Common myeloid progenitor, CD34-positive (primary cell): ENCODE measurements at regions not wholly inside any gene's neighbourhood (a gene's known extent, or its start where the extent isn't known, plus 50 kb on each side); places are given as distances from the start of the nearest gene placed in this dataset.
"Not testable (repeated sequence)": the region's sequence is repeated elsewhere in the genome, so short reads cannot be mapped to it uniquely, and the experiment has no call there.

Experiments
- CTCF ChIA-PET: fragments of 350-600 bp; sonication (Branson Sonifier 250); formaldehyde crosslinking; loops from one replicate; lab custom pipeline; 2021; ENCODE audit warnings: antibody characterized with exemption; lab: Charles Lee
- POLR2A ChIA-PET: fragments of 350-600 bp; sonication (Branson Sonifier 250); formaldehyde crosslinking; loops from one replicate; lab custom pipeline; 2021; ENCODE audit warnings: antibody characterized with exemption; lab: Charles Lee
- DNase-seq, 3 donors: peaks; one replicate each; pipeline versions ENCODE4 v3.0.0 to v3.0.0-alpha.2; 2013
- H3K27ac ChIP-seq, 2 experiments: 1 replicate in 1 of 2; 2 replicates in 1 of 2; pipeline ENCODE4 v1.7.0; 2013; ENCODE audit warnings: inconsistent platforms in 2 of 2, low read length in 2 of 2, mild to moderate bottlenecking in 2 of 2, low read depth in 1 of 2, moderate library complexity in 1 of 2; ENCODE audit not compliant: severe bottlenecking in 2 of 2, insufficient read depth in 1 of 2, poor library complexity in 1 of 2
- H3K27me3 ChIP-seq, 5 experiments: replicated peaks in 2 of 5; 1 replicate in 3 of 5; 2 replicates in 2 of 5; pipeline versions ENCODE4 v1.6.1 to v1.7.0; 2013; ENCODE audit warnings: low read length in 4 of 5, mild to moderate bottlenecking in 2 of 5, moderate library complexity in 2 of 5, inconsistent platforms in 1 of 5; ENCODE audit not compliant: insufficient read depth in 5 of 5, control insufficient read depth in 4 of 5
- H3K36me3 ChIP-seq, 4 experiments: 1 replicate in 2 of 4; 2 replicates in 2 of 4; pipeline versions ENCODE4 v1.6.1 to v1.7.0; 2013; ENCODE audit warnings: low read length in 3 of 4, control low read depth in 1 of 4, mild to moderate bottlenecking in 1 of 4; ENCODE audit not compliant: control insufficient read depth in 4 of 4, insufficient read depth in 4 of 4
- H3K4me1 ChIP-seq, 4 experiments: 1 replicate in 3 of 4; 2 replicates in 1 of 4; pipeline versions ENCODE4 v1.6.1 to v1.7.1; 2013; ENCODE audit warnings: low read length in 3 of 4, mild to moderate bottlenecking in 3 of 4, control low read depth in 1 of 4, inconsistent platforms in 1 of 4, moderate library complexity in 1 of 4; ENCODE audit not compliant: control insufficient read depth in 4 of 4, insufficient read depth in 4 of 4; ENCODE audit errors: control extremely low read depth in 1 of 4
- H3K4me3 ChIP-seq, 7 experiments: 1 replicate in 4 of 7; 2 replicates in 3 of 7; pipeline versions ENCODE4 v1.5.1 to v1.7.0; 2013; ENCODE audit warnings: mild to moderate bottlenecking in 7 of 7, low read length in 6 of 7, moderate library complexity in 6 of 7, inconsistent platforms in 2 of 7, low read depth in 2 of 7, control low read depth in 1 of 7; ENCODE audit not compliant: insufficient read depth in 4 of 7, control insufficient read depth in 1 of 7; ENCODE audit errors: extremely low read depth in 1 of 7
- H3K9me3 ChIP-seq, 5 experiments: 1 replicate in 4 of 5; 2 replicates in 1 of 5; pipeline versions ENCODE4 v1.6.1 to v1.7.1; 2013; ENCODE audit warnings: low read length in 4 of 5, mild to moderate bottlenecking in 2 of 5, inconsistent platforms in 1 of 5, low read depth in 1 of 5, moderate library complexity in 1 of 5; ENCODE audit not compliant: control insufficient read depth in 4 of 5, insufficient read depth in 2 of 5; ENCODE audit errors: control extremely low read depth in 1 of 5
- WGBS: methylation state at CpG from one replicate; pipeline ENCODE4 v1.1.5; 2013; ENCODE audit not compliant: insufficient coverage; 5-methylcytosine and 5-hydroxymethylcytosine counted together

- ChIA-PET CTCF (no interaction called here), POLR2A (no interaction called here)
- WGBS, result 94% methylated on average over 2 of the region's 2 CpGs
- H3K4me3 ChIP-seq, result no peak overlapping the region
- no peaks in the 10 kb centered on the region for H3K36me3 ChIP-seq
- DNase-seq, result no peak
- H3K4me1 ChIP-seq, result no peaks in the 10 kb centered on the region
- H3K9me3 ChIP-seq, result peaks cover 0 to 2% (median 0%) of the 10 kb centered on the region in 5 experiments
- H3K27ac ChIP-seq, result no peak overlapping the region
- H3K27me3 ChIP-seq, result no peaks in the 10 kb centered on the region
Measured at GRCh38 chr5:118293378-118293777, 695.0 kb downstream of the DTWD2 start.

DNA sequence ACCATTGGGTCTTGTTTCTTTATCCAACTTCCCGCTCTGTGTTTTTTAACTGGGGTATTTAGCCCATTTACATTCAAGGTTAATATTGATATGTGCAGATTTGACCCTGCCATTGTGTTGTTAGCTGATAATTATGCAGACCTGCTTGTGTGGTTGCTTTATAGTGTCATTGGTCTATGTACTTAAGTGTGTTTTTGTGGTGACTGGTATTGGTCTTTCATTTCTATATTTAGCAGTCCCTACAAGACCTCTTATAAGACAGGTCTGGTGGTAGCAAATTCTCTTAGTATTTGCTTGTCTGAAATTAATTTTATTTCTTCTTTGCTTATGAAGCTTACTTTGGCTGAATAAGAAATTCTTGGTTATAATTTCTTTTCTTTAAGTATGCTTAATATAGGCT lies 698.1 kb downstream of the DTWD2 start:
- Histone ChIP-seq H3K27ac (no peak overlapping the region), H3K36me3 (no peaks in the 10 kb centered on the region), H3K27me3 (no peaks in the 10 kb centered on the region), H3K4me3 (no peak overlapping the region), H3K9me3 (peaks cover 0 to 2% (median 0%) of the 10 kb centered on the region in 5 experiments), H3K4me1 (no peaks in the 10 kb centered on the region)
- no CpG with 5 or more reads among the region's 1 CpG for WGBS
- POLR2A ChIA-PET, result no interaction called here
- CTCF ChIA-PET, result no interaction called here
- DNase-seq, result no peak

DNA sequence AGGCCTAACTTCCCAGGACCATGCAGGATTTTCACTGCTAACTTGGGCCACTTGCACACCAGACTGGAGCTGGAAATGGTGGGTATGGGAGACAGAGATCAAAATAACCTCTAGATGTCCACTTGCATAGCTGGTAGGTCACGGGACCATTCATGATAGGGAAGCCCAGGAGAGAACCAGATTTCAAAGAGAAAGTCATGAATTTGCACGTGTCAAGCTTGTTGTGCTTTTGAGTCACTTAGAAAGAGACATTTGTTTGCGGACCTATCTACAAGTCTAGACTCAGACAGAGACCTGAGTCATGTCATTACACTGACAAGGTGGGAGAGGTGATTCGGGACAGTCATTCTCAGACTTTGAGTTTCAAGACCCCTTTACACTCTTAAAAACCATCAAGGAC lies 704.1 kb downstream of the DTWD2 start:
- H3K9me3 ChIP-seq, H3K4me1 ChIP-seq, H3K4me3 ChIP-seq, H3K27me3 ChIP-seq, H3K27ac ChIP-seq, CTCF ChIA-PET, POLR2A ChIA-PET, DNase-seq, H3K36me3 ChIP-seq: not testable (repeated sequence)
- 90% methylated on average over 2 of the region's 4 CpGs for WGBS

DNA sequence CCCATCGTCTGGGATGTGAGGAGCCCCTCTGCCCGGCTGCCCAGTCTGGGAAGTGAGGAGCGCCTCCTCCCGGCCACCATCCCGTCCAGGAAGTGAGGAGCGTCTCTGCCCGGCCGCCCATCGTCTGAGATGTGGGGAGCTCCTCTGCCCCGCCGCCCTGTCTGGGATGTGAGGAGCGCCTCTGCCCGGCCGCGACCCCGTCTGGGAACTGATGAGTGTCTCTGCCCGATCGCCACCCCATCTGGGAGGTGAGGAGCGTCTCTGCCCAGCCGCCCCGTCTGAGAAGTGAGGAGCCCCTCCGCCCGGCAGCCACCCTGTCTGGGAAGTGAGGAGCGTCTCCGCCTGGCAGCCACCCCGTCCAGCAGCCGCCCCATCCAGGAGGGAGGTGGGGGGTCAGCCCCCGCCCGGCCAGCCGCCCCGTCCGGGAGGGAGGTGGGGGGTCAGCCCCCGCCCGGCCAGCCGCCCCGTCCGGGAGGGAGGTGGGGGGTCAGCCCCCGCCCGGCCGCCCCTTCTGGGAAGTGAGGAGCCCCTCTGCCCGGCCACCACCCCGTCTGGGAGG lies 705.8 kb downstream of the DTWD2 start:
- not testable (repeated sequence) for H3K9me3 ChIP-seq

DNA sequence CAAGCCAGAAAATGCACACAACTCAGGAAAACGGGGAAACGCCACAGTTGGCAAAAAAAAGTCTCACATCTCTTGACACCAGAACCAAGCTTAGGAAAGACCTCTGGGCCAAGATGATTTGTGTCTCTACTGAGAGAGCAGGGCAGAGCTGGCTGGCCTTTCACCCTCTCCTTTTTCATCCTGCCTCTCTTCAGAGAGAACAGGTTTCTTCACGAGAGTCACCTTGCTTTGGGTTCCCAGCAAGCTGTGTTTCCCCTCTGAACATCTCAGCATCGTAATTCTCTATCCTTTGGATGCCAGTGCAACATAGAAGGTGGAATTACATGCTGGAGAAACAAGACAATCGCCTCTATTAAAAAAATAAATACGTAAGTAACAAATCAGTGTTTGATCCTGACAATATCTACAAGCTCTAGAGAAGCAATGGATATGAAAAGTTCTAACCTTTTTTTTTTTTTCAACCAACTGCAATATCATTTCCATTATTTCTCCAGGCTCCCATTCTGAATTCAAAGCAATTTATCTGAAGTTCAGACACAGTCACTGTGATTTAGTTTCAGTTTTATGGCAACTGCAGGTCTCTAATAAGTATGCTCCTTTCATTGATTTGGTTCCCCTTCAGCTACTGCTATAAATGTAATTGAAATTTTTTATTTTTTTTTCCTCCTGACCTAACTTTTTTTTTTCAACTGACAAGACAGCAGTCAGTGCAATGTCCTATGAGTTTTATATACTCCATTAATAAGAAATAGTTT lies 708.6 kb downstream of the DTWD2 start:
- Histone ChIP-seq H3K27ac (no peak overlapping the region), H3K36me3 (no peaks in the 10 kb centered on the region), H3K27me3 (no peaks in the 10 kb centered on the region), H3K9me3 (no peaks in the 10 kb centered on the region), H3K4me1 (no peaks in the 10 kb centered on the region), H3K4me3 (no peak overlapping the region)
- ChIA-PET CTCF (interaction anchor here (0.9 to 1.1 kb wide), 2 partner anchors 15 to 34 kb away, joined by 3 to 4 read pairs; no protein-coding TSS in a partner anchor), POLR2A (no interaction called here)
- WGBS, result 91% methylated on average over 6 of the region's 6 CpGs
- DNase-seq, result no peak

More for the DNA sequence above, 705.8 kb downstream of the DTWD2 start:
- CTCF ChIA-PET, H3K4me3 ChIP-seq, H3K27ac ChIP-seq, H3K27me3 ChIP-seq, H3K36me3 ChIP-seq, DNase-seq, H3K4me1 ChIP-seq, POLR2A ChIA-PET: not testable (repeated sequence)
- WGBS, result 96% methylated on average over 21 of the region's 42 CpGs

DNA sequence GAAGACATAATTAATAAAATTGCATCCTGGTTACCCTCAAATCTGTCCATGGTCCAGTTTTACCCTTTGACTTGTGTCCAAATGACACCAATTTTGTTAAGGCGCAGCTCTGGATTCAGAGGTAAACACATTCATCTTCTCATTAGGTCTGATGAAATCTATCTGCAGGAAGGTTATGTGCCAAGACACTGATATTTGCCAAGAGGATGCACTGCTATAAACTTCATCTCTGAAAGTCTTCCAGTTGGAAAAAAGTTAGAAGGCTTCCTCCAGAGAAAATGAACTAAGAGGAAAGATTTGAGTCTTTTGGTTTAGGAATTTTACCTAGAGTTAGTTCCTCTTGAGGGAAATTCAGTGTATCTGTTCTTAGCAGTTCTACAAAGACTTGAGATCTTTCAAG lies 717.8 kb downstream of the DTWD2 start:
- Histone ChIP-seq H3K27ac (no peak overlapping the region), H3K27me3 (no peaks in the 10 kb centered on the region), H3K4me3 (no peak overlapping the region), H3K4me1 (no peaks in the 10 kb centered on the region), H3K9me3 (no peaks in the 10 kb centered on the region), H3K36me3 (no peaks in the 10 kb centered on the region)
- ChIA-PET CTCF (no interaction called here), POLR2A (no interaction called here)
- no peak for DNase-seq
- 88% methylated on average over 1 of the region's 1 CpG for WGBS

GRCh38 chr5:118258223-118258622 lies 730.1 kb downstream of the DTWD2 start:
- WGBS, result 100% methylated on average over 1 of the region's 1 CpG
- POLR2A ChIA-PET, result no interaction called here

More at GRCh38 chr5:118258223-118258622, 730.1 kb downstream of the DTWD2 start:
- H3K27ac ChIP-seq, result no peak overlapping the region
- CTCF ChIA-PET, result no interaction called here
- H3K4me1 ChIP-seq, result no peaks in the 10 kb centered on the region
- H3K4me3 ChIP-seq, result no peak overlapping the region
- no peaks in the 10 kb centered on the region for H3K36me3 ChIP-seq
- no peaks in the 10 kb centered on the region for H3K9me3 ChIP-seq
- no peak for DNase-seq
- H3K27me3 ChIP-seq, result no peaks in the 10 kb centered on the region
